Gastroesophageal sphincter (tissue), 3 donors: ENCODE measurements at regions not wholly inside any gene's neighbourhood (a gene's known extent, or its start where the extent isn't known, plus 50 kb on each side); places are given as distances from the start of the nearest gene placed in this dataset.

Experiments
- CTCF ChIP-seq, 4 experiments: fragments of 200-600 bp in 2 of 4; fragments of 450-650 bp in 2 of 4; sonication (generic) in 1 of 4; IDR thresholded peaks; one replicate each; pipeline ENCODE4 v1.5.1; 2017 to 2019; ENCODE audit warnings: antibody characterized with exemption in 4 of 4, mild to moderate bottlenecking in 2 of 4, moderate library complexity in 2 of 4
- POLR2A ChIP-seq, 2 donors: fragments of 450-650 bp; IDR thresholded peaks; one replicate each; pipeline ENCODE4 v1.6.1; 2017; ENCODE audit warnings: antibody characterized with exemption in 2 of 2, mild to moderate bottlenecking in 2 of 2, moderate library complexity in 1 of 2

DNA sequence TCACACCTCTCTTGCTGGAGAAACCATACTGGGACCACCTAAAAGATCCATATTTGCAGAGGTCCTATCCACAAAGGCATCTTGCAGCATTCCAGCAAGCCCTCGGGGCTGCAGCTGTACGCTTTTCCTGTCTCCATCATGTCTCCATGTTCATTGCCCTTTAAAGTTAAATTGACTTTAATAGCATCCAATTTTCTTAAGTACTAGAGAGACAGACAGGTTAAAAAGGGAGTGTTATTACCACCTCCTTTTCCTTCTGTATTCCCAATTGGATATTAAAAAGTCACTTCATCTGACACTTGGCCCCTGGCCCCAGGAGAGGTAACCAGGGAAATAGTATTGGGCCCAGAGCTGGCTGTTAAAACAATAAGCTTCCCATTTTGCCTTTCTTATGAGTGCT lies 178.6 kb downstream of the UNC5CL start:
- no peak for TF ChIP-seq POLR2A (IDR thresholded peaks at IDR 0.05)
- TF ChIP-seq CTCF (IDR thresholded peaks at IDR 0.05): no peak
